ENCODE measurements at regions not wholly inside any gene's neighbourhood (a gene's known extent, or its start where the extent isn't known, plus 50 kb on each side); places are given as distances from the start of the nearest gene placed in this dataset.

DNA sequence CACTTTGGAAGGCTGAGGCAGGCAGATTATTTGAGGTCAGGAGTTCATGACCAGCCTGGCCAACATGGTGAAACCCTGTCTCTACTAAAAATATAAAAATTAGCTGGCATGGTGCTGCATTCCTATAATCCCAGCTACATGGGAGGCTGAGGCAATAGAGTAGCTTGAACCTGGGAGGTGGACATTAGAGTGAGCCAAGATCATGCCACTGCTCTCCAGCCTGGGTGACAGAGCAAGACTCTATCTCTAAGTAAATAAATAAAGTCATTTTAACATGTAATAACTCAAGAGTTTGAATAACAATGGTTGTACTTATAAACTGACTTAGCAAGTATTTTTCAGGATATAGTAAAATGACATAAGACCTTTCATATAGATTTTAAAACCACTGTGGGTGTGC lies 169.3 kb upstream of the FN1 start:
- TF ChIP-seq GABPA (IDR thresholded peaks at IDR 0.05; ENCODE audit: low read depth): no peak
- TF ChIP-seq, protein P1, sequence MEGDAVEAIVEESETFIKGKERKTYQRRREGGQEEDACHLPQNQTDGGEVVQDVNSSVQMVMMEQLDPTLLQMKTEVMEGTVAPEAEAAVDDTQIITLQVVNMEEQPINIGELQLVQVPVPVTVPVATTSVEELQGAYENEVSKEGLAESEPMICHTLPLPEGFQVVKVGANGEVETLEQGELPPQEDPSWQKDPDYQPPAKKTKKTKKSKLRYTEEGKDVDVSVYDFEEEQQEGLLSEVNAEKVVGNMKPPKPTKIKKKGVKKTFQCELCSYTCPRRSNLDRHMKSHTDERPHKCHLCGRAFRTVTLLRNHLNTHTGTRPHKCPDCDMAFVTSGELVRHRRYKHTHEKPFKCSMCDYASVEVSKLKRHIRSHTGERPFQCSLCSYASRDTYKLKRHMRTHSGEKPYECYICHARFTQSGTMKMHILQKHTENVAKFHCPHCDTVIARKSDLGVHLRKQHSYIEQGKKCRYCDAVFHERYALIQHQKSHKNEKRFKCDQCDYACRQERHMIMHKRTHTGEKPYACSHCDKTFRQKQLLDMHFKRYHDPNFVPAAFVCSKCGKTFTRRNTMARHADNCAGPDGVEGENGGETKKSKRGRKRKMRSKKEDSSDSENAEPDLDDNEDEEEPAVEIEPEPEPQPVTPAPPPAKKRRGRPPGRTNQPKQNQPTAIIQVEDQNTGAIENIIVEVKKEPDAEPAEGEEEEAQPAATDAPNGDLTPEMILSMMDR (IDR thresholded peaks at IDR 0.05): no peak
- no peak for TF ChIP-seq RAD21 (IDR thresholded peaks at IDR 0.05; ENCODE audit: low read length)
- TF ChIP-seq TAF1 (IDR thresholded peaks at IDR 0.05; ENCODE audit: borderline replicate concordance, low read depth, low read length): no peak
- TF ChIP-seq, protein P2, sequence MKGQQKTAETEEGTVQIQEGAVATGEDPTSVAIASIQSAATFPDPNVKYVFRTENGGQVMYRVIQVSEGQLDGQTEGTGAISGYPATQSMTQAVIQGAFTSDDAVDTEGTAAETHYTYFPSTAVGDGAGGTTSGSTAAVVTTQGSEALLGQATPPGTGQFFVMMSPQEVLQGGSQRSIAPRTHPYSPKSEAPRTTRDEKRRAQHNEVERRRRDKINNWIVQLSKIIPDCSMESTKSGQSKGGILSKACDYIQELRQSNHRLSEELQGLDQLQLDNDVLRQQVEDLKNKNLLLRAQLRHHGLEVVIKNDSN (IDR thresholded peaks at IDR 0.05; ENCODE audit: borderline replicate concordance, low read depth): no peak
- TF ChIP-seq EZH2phosphoT487 (IDR thresholded peaks at IDR 0.05; ENCODE audit: borderline replicate concordance, low read depth): no peak
- no peak for TF ChIP-seq POLR2AphosphoS5 (IDR thresholded peaks at IDR 0.05; ENCODE audit: low read depth, low read length)
- TF ChIP-seq FOXM1 (IDR thresholded peaks at IDR 0.05; ENCODE audit: low read depth): no peak
- no peak for TF ChIP-seq RXRA (IDR thresholded peaks at IDR 0.05; ENCODE audit: borderline replicate concordance, low read depth)
- TF ChIP-seq, protein P3, sequence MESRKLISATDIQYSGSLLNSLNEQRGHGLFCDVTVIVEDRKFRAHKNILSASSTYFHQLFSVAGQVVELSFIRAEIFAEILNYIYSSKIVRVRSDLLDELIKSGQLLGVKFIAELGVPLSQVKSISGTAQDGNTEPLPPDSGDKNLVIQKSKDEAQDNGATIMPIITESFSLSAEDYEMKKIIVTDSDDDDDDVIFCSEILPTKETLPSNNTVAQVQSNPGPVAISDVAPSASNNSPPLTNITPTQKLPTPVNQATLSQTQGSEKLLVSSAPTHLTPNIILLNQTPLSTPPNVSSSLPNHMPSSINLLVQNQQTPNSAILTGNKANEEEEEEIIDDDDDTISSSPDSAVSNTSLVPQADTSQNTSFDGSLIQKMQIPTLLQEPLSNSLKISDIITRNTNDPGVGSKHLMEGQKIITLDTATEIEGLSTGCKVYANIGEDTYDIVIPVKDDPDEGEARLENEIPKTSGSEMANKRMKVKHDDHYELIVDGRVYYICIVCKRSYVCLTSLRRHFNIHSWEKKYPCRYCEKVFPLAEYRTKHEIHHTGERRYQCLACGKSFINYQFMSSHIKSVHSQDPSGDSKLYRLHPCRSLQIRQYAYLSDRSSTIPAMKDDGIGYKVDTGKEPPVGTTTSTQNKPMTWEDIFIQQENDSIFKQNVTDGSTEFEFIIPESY (IDR thresholded peaks at IDR 0.05; ENCODE audit: borderline replicate concordance, low read depth): no peak
- TF ChIP-seq, protein P4, sequence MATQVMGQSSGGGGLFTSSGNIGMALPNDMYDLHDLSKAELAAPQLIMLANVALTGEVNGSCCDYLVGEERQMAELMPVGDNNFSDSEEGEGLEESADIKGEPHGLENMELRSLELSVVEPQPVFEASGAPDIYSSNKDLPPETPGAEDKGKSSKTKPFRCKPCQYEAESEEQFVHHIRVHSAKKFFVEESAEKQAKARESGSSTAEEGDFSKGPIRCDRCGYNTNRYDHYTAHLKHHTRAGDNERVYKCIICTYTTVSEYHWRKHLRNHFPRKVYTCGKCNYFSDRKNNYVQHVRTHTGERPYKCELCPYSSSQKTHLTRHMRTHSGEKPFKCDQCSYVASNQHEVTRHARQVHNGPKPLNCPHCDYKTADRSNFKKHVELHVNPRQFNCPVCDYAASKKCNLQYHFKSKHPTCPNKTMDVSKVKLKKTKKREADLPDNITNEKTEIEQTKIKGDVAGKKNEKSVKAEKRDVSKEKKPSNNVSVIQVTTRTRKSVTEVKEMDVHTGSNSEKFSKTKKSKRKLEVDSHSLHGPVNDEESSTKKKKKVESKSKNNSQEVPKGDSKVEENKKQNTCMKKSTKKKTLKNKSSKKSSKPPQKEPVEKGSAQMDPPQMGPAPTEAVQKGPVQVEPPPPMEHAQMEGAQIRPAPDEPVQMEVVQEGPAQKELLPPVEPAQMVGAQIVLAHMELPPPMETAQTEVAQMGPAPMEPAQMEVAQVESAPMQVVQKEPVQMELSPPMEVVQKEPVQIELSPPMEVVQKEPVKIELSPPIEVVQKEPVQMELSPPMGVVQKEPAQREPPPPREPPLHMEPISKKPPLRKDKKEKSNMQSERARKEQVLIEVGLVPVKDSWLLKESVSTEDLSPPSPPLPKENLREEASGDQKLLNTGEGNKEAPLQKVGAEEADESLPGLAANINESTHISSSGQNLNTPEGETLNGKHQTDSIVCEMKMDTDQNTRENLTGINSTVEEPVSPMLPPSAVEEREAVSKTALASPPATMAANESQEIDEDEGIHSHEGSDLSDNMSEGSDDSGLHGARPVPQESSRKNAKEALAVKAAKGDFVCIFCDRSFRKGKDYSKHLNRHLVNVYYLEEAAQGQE (IDR thresholded peaks at IDR 0.05; ENCODE audit: low read depth, low read length): no peak

Data from SK-N-SH (cell line).